ENCODE measurements at regions not wholly inside any gene's neighbourhood (a gene's known extent, or its start where the extent isn't known, plus 50 kb on each side); places are given as distances from the start of the nearest gene placed in this dataset.
A peak's percentile ranks its signal among the peaks of the same experiment; 100 is the strongest.

DNA sequence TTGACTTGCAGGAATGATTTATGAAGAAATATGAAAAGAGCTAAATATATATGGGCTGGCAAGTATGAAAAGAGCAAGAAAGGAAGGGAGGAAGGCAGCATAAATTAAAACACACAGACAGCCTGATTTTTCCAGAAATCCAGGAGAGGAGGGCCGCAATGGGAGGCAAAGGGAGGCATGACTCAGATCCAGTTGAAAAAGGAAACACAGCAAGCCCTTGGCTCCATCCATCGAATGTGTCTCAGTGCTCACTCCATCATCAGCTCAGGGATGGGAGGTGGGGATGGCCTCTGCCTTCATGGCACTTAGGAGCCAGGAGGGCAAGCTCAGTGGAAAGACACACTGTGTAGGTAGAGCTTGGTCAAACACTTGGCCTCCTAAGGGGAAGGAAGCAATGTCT, 75.7 kb upstream of the PDZD8 start:
- ChIA-PET POLR2A (ENCODE audit: low non-redundant PET) (no interaction called here), CTCF (no interaction called here)
- no peak for DNase-seq (ENCODE audit: low spot score)
- TF ChIP-seq, protein P1, sequence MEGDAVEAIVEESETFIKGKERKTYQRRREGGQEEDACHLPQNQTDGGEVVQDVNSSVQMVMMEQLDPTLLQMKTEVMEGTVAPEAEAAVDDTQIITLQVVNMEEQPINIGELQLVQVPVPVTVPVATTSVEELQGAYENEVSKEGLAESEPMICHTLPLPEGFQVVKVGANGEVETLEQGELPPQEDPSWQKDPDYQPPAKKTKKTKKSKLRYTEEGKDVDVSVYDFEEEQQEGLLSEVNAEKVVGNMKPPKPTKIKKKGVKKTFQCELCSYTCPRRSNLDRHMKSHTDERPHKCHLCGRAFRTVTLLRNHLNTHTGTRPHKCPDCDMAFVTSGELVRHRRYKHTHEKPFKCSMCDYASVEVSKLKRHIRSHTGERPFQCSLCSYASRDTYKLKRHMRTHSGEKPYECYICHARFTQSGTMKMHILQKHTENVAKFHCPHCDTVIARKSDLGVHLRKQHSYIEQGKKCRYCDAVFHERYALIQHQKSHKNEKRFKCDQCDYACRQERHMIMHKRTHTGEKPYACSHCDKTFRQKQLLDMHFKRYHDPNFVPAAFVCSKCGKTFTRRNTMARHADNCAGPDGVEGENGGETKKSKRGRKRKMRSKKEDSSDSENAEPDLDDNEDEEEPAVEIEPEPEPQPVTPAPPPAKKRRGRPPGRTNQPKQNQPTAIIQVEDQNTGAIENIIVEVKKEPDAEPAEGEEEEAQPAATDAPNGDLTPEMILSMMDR (conservative IDR thresholded peaks at IDR 0.05; ENCODE audit: low read depth): no peak
- H3K27ac ChIP-seq: no peak overlapping the region

DNA sequence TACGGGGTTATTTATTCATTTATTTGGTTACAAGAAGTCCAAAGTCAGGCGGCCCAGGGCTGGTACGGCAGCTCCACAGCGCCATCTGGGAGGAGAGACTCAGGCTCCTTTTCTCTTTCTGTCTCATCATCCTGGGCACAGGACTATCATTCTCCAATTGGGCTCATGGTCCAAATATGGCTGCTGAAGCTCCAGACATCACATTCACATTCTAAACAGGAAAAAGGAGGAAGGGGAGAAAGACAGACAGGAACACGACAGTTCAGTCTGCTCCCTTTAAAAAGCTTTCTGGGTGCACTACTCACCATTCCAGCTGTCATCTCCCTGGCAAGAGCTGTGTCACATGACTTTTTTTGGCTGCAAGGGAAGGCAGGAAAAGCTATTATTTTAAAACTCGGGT, 74.4 kb upstream of the PDZD8 start:
- TF ChIP-seq, protein P1 (conservative IDR thresholded peaks at IDR 0.05; ENCODE audit: low read depth): no peak
- no peak for DNase-seq (ENCODE audit: low spot score)
- no peak overlapping the region for H3K27ac ChIP-seq
- POLR2A ChIA-PET (ENCODE audit: low non-redundant PET): no interaction called here
- CTCF ChIA-PET: interaction anchor here (1.0 to 2.6 kb wide), 4 partner anchors 12 to 233 kb away, joined by 3 to 9 read pairs (median 4); no protein-coding TSS in a partner anchor

DNA sequence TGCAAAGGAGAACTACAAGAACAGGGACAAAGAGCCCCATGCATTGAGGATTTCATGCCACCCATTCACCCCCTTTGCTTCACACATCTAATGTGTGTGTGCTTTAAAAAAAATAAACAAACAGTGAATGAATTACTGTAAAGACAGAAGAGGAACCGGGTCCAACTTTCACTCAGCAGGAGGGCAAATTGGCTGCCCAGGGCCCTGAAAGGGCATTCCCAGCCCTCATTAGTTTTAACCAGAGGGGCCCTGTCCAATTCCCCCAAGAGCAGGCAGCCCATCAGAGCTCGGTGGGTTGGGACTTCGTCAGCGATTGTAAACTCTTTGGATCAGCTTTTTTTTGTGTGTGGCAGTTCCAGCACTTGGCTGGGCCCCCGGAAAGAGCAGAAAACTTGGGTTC, 73.6 kb upstream of the PDZD8 start:
- DNase-seq (ENCODE audit: low spot score): no peak
- ChIA-PET POLR2A (ENCODE audit: low non-redundant PET) (no interaction called here), CTCF (interaction anchor here (0.6 to 2.6 kb wide), 6 partner anchors 11 to 417 kb away, joined by 3 to 9 read pairs (median 4); no protein-coding TSS in a partner anchor)
- H3K27ac ChIP-seq: no peak overlapping the region
- TF ChIP-seq, protein P1 (conservative IDR thresholded peaks at IDR 0.05; ENCODE audit: low read depth): no peak

DNA sequence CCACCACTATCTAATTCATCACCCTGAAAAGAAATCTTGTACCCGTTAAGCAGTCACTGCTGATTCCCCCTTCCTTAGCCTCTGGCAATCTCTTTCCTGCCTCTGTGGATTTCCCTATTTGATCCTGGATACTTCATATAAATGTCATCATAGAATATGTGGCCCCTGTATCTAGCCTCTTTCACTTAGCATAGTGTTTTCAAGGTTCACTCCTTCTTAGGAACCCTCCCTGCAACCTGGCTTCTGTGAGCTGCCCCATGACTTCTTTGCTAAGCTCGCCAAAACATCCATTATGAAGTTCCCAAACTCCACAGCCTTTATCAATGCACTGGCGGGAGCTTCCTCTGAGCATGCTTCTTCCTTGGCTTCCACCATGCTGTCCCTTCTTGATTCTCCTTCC, 70.8 kb upstream of the PDZD8 start:
- CTCF ChIA-PET: interaction anchor here (1.1 to 1.5 kb wide), 2 partner anchors 14 to 32 kb away, joined by 3 read pairs; no protein-coding TSS in a partner anchor
- TF ChIP-seq, protein P1 (conservative IDR thresholded peaks at IDR 0.05; ENCODE audit: low read depth): no peak
- no peak overlapping the region for H3K27ac ChIP-seq
- POLR2A ChIA-PET (ENCODE audit: low non-redundant PET): no interaction called here
- DNase-seq (ENCODE audit: low spot score): no peak

DNA sequence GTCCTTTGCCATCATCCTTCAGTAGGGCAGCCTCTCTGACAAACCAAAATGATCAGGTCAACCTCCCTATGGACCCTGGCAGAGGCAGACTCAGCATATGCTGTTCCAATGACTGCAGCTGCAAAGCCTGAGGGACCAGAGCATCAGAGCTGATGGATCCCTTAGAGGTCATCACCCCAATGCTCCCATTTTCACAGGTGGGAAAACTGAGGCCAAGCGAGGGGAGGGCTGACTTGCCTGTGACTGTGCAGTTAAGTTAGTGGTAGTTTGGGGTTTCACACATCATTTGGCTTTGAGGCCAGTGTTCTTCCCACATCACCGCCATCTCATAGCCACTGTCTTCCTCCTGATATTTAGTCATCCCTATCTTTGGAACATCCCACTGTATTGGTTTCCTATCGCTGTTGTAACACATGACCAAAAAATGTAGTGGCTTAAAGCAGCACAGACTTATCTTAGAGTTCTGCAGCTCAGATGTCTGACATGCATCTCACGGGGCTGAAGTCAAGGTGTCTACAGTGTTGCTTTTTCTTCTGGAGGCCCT, 69.3 kb upstream of the PDZD8 start:
- H3K27ac ChIP-seq: no peak overlapping the region
- TF ChIP-seq, protein P1 (conservative IDR thresholded peaks at IDR 0.05; ENCODE audit: low read depth): no peak
- ChIA-PET POLR2A (ENCODE audit: low non-redundant PET) (no interaction called here), CTCF (no interaction called here)
- no peak for DNase-seq (ENCODE audit: low spot score)

DNA sequence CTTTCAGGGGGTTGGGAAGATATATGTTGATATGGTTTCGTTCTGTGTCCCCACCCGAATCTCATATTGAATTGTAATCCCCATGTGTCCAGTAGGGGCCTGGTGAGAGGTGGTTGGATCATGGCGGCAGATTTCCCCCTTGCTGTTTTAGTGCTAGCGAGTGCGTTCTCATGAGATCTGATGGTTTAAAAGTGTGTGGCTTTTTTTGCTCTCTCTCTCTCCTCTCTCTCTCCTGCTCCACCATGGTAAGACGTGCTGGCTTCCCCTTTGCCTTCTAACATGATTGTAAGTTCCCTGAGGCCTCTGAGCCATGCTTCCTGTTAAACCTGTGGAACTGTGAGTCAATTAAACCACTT, 68.4 kb upstream of the PDZD8 start:
- no peak for DNase-seq (ENCODE audit: low spot score)
- CTCF ChIA-PET: no interaction called here
- POLR2A ChIA-PET (ENCODE audit: low non-redundant PET): no interaction called here
- TF ChIP-seq, protein P1 (conservative IDR thresholded peaks at IDR 0.05; ENCODE audit: low read depth): no peak
- peak overlapping the region; percentile 88 for H3K27ac ChIP-seq

All from RWPE1 (cell line).